ELR (cell line): ENCODE measurements at regions not wholly inside any gene's neighbourhood (a gene's known extent, or its start where the extent isn't known, plus 50 kb on each side); places are given as distances from the start of the nearest gene placed in this dataset.
A peak's percentile ranks its signal among the peaks of the same experiment; 100 is the strongest.
"Not testable (repeated sequence)": the region's sequence is repeated elsewhere in the genome, so short reads cannot be mapped to it uniquely, and the experiment has no call there.

Source experiments
- DNase-seq: peaks from one replicate; pipeline ENCODE4 v3.0.0-alpha.2; 2015; ENCODE audit warnings: low read depth

- no peak for DNase-seq
Observed at GRCh38 chr5:135279328-135279727, 119.7 kb downstream of the MACROH2A1 start.

GRCh38 chr5:135276151-135276550, 122.9 kb downstream of the MACROH2A1 start:
- DNase-seq, result no peak

- DNase-seq, result no peak
Observed at GRCh38 chr5:135273212-135273611, 125.8 kb downstream of the MACROH2A1 start.

GRCh38 chr5:135272311-135272805, 126.7 kb downstream of the MACROH2A1 start:
- DNase-seq, result no peak

- no peak for DNase-seq
Observed at GRCh38 chr5:135271533-135272310, 127.3 kb downstream of the MACROH2A1 start.

- DNase-seq, result peak; percentile 94
Observed at GRCh38 chr5:135269931-135270421, 129.1 kb downstream of the MACROH2A1 start.

GRCh38 chr5:135269199-135269598, 129.8 kb downstream of the MACROH2A1 start:
- peak; percentile 74 for DNase-seq

GRCh38 chr5:135266975-135267374, 132.1 kb downstream of the MACROH2A1 start:
- peak; percentile 58 for DNase-seq

GRCh38 chr5:135266303-135266635, 132.8 kb downstream of the MACROH2A1 start:
- peak; percentile 50 for DNase-seq

GRCh38 chr5:135265497-135266302, 133.3 kb downstream of the MACROH2A1 start:
- DNase-seq, result no peak

GRCh38 chr5:135264451-135265440, 134.3 kb downstream of the MACROH2A1 start:
- peak; percentile 46 for DNase-seq

- no peak for DNase-seq
Observed at GRCh38 chr5:135263022-135263668, 135.9 kb downstream of the MACROH2A1 start.

- DNase-seq, result peak; percentile 29
Observed at GRCh38 chr5:135262364-135262763, 136.7 kb downstream of the MACROH2A1 start.

GRCh38 chr5:135260108-135260507, 138.9 kb downstream of the MACROH2A1 start:
- DNase-seq, result not testable (repeated sequence)

- no peak for DNase-seq
Observed at GRCh38 chr5:135255461-135256178, 143.4 kb downstream of the MACROH2A1 start.

- DNase-seq, result no peak
Observed at GRCh38 chr5:135254183-135254582, 144.8 kb downstream of the MACROH2A1 start.

GRCh38 chr5:135253601-135254178, 145.3 kb downstream of the MACROH2A1 start:
- no peak for DNase-seq

- DNase-seq, result no peak
Observed at GRCh38 chr5:135251093-135251492, 147.9 kb downstream of the MACROH2A1 start.

GRCh38 chr5:135250671-135251070, 148.4 kb downstream of the MACROH2A1 start:
- DNase-seq, result no peak

- DNase-seq, result peak; percentile 50
Observed at GRCh38 chr5:135249658-135250057, 149.4 kb downstream of the MACROH2A1 start.
